Stimulated activated CD4-positive, alpha-beta T cell treated with anti-CD3 and anti-CD28 coated beads, Interleukin-4, amount 100 ng/mL, for 48 hours (primary cell): ENCODE measurements at regions not wholly inside any gene's neighbourhood (a gene's known extent, or its start where the extent isn't known, plus 50 kb on each side); places are given as distances from the start of the nearest gene placed in this dataset.
A peak's percentile ranks its signal among the peaks of the same experiment; 100 is the strongest.
"Not testable (repeated sequence)": the region's sequence is repeated elsewhere in the genome, so short reads cannot be mapped to it uniquely, and the experiment has no call there.

Experiments
- DNase-seq, 2 donors: peaks; one replicate each; pipeline ENCODE4 v3.0.0-alpha.2; 2020; ENCODE audit warnings: low read depth in 2 of 2

DNA sequence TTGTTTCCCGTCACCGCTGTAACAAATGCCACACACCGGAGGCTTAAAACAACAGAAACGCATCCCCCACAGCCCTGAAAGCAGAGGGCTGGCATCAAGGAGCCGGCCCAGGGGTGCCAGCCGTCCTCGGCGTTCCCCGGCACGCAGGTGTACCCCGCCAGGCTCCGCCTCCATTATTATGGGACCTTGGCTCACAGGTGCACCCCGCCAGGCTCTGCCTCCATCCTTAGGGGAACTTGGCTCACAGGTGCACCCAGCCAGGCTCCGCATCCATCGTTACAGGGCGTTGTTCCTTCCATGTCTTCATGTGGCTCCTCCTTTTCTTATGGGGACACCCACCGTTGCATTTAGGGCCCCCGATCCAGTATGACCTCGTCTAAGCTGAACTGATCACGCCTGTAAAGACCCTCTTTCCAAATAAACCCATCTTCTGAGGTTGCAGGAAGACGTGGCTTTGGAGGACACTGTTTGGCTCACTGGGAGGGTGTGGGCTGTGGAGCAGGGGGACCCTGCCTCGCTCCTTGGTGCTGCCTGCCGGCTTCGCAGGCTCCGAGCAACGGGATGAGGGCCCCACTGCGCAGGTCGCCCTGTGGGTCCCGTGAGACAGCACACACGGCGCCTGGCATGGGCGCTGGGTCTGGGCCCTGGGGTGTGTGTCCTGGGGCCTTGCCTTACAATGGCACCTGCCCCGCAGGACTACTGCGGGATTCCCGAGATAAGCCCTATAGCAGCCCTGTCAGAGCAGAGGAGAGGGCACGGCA lies 154.9 kb upstream of the ZNF469 start:
- DNase-seq: not testable (repeated sequence)

DNA sequence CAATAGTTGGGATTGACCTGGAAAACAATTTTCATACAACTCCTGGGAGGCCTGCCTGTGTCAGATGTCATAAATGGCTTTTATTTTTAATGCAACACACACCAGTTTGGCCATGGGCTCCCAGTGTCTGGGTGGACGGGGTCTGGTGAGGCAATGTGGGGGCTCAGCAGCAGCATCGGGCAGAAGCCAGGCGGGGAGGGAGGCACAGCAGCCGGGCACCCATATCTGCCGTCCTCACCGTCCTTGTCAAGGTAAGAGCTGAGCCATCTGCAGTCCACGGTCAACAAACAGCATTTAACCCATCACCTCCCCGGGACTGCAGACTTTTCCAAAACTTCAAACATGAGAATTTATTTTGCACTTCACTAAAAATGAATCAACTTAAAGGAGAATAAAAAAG lies 154.0 kb upstream of the ZNF469 start:
- DNase-seq: not testable (repeated sequence)

DNA sequence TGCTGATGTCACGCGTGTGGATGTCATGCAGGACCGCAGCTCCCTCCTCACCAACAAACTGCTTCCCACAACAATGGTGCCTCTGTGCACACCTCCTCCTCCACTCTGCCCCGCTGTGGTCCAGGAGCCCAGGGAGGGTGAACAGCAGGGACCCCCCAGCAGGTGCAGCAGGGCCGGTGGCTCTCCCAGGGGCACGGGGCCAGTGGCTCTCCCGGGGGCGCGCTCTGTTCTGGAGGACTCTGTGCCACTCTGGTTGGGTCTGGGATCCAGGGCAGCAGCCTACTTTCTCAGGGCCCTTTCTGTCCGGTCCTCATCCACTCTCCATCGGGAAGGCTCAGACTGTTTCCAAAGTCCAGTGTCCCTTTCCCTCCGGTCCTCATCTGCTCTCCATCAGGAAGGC lies 153.0 kb upstream of the ZNF469 start:
- not testable (repeated sequence) for DNase-seq

DNA sequence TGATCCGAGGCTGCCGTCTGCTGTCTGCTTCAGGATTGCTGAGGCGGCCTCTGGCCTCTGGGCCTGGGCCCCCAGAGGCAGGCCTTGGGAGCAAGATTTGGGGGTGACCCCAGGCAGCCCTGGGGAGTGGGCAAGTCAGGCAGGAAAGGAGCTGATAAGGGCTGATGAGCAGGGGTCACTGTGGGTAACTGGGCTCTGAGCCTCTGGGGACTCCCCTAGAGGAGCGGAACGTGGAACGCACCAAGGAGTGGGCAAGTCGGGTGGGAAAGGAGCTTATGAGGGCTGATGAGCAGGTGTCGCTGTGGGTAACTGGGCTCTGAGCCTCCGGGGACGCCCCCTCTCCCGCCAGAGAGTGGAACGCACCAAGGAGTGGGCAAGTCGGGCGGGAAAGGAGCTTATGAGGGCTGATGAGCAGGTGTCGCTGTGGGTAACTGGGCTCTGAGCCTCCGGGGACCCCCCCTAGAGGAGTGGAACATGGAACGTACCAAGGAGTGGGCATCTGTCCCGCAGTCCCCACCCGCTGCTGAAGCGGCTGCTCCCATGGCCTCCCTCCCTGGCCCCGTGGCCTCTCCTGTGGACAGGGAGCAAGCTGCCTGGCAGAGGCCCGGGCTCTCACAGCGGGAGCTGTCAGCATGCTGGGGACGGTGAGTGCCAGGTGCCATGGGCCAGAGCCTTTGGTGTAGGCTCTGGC lies 152.3 kb upstream of the ZNF469 start:
- DNase-seq: not testable (repeated sequence)

DNA sequence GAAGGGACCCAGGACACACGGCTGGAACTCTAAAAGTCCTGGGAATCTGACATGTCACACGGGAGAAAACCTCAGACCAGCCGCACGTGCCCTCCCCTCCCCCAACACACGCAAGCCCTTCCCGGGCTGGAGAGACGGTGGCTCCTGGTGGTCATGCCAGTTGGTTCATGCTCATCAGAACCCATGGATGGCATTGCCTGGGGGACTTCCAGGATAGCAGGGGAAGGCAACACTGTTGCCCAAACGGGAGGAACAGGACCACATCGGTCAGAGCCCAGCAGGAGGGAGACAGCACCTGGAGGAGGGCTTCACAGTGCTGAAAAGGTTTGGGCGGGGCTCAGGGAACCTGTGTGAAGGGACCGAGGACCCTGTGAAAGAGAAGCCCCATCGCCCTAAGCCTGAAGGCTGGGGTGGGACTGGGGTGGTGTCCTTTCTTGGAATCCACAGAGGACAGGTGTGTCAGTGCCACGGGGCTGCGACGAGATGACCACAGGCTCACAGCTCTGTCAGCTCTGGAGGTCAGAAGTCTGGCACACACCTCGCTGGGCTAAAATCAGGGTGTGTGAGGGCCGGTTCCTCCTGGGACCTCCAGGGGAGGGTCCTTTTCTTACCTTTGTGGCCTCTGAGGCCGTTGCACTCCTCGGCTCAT lies 151.7 kb upstream of the ZNF469 start:
- not testable (repeated sequence) for DNase-seq

DNA sequence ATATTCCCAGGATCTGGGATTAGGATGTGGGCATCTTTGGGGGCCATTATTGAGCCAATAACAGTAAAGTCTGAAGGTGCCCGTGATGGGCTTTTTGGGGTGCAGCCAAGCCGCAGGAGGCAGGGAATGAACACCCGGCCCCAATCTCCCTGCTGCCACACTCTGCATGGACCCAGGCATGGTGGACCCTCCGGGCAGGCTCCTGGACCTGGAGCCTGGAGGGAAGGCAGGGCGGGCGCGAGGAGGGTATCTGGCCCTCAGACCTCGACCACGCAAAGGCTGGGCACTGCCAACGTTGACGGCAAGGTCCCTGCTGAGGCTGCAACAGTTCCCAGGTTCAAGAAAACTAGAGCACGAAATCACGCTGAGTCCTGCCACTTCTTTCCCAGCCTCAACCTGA lies 150.9 kb upstream of the ZNF469 start:
- DNase-seq: not testable (repeated sequence)

DNA sequence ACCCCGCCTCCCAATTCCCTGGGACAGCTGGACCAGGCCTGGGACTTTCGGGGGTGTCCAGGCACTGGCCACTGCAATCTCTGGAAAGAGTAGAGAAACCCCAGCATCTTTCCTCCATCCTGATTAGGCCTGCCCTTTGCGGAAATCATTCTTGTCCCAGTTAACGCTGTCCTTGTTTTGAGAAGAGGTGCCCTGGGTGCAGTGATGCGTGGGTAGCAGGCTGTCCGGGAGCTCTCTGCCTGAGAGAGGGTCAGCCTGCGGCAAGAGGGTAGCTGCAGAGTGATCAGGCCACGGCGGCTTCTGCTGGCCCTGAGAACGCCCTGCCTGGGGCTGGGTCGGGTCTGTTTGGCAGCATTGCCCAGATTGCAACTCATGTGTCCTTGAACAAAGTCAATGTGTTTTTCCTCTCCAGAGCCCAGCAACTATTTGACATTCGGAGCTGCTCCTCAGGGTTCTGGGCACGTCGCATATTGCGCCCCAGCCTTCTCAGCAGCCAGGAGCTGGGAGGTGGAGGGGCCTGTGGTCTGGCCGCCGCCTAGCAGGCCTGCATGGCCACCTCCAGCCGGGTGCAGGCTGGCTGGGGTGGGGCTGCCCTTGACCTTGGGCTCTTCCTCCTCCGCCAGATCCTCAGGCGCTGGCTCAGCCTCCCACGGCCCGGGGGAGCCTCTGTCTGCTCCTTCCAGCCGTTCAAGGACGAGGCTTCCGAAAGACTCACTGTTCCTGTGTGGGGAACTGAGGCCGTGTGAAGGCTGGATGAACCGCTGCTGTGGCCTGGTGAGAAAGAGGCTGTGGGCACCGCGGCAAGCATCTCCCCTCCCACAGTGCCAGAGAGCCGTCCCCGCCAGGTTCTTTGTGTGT lies 150.1 kb upstream of the ZNF469 start:
- not testable (repeated sequence) for DNase-seq

DNA sequence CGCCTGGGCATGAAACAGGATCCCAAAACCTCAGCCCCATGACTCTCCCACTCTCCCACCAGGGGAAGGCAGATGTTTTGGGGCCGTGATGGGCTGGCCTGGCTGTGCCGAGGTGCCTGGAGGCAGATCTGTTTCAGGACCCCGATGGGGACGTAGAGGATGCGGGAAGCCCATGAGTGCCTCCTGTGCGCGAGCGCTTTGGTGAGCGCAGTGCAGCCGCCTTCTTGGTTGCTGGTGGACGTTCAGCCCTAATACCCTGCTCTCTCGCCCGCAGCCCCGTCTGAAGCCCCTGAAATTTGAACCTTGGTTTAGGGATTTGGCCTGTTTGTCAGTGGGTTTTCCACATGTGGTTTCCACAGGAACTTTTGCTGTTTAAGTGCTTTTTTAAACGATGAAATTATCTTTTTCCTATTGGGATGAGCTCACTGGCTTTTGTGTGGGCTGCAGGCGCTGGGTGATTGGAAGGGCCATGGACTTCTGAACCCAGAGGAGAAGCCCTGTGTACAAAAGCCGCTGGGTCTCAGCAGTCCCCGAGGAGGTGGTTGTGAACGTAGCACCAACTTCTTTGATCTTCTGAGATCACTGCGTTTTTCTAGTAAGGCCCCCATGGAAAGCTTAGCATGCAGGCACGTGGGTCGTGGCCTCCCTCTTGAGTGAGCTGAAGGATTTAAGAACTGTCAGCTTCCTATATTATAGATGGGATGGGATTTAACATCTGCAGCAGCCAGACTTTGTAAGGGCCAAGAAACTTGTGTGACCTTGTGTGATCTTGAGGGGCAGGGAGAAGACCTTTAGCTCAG lies 148.9 kb upstream of the ZNF469 start:
- not testable (repeated sequence) for DNase-seq

DNA sequence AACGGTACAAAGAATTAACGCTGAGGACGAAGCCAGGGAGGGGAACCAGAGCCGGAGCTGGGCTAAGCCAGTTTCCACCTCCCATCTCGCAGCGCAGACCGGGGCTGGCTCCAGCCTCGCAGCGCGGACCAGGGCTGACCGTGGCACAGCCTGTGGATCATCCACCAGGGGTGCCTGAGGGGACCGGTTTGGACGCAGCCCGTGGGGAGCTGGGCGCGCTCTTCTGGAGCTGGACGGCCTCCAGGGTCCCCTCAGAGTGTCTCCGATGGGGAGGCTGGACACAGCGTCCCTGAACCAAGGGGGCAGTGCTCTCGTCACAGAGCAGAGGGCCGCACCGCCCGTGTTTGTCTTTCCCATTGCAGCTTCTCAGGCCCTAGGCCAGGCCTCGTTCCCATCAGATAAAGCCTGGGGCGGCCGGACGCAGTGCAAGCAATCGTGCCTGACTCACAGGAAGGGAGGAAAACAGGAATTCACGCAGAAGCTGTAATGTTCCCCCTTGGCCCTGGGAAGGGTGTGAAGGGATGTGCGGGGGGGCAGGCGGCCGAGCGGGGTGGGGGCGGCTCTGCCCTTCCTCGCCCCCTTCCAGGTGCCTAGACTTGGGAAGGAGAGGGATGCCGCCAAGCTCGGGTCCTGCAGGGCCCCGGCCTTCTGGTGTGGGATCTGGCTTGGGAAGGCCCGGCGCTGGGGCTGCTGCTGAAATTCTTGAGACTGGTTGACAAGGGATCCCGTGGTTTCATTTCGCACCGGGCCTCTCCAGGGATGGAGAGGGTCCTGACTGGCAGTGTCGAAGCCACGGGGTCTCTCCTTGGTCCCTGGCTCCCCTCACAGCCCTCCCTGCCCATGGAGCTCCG lies 148.1 kb upstream of the ZNF469 start:
- not testable (repeated sequence) for DNase-seq

DNA sequence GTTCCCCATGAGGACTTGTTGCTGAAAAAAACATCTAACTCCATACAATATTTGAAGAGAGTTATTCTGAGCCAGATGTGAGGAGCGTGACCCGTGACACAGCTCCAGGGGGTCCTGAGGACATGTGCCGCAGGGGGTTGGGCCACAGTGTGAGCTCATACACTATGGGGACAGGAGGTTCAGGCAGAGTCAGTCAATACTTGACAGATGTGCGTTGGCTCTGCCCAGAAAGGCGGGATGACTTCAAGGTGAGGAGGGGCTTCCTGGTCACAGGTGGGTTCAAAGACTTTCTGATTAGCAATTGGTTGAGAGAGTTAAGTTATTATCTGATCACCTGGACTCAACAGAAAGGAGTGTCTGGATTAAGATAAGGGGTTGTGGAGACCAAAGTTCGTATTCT lies 147.1 kb upstream of the ZNF469 start:
- DNase-seq: not testable (repeated sequence)

DNA sequence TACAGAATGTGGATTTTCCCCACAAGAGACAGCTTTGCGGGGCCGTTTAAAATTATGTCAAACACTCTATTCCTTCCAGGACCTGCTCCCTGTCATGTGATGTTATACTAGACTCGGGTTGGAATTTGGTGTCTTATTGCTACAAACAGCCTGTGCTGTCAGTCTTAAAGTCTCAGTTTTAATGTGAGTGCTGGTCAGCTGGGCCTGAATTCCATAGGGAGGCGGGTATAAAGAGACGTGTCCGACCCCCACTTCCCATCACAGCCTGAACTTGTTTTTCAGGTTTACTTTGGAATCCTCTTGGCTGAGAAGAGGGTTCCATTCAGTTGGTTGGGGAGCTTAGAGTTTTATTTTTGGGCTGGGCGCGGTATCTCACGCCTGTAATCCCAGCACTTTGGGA lies 146.5 kb upstream of the ZNF469 start:
- DNase-seq: not testable (repeated sequence)

DNA sequence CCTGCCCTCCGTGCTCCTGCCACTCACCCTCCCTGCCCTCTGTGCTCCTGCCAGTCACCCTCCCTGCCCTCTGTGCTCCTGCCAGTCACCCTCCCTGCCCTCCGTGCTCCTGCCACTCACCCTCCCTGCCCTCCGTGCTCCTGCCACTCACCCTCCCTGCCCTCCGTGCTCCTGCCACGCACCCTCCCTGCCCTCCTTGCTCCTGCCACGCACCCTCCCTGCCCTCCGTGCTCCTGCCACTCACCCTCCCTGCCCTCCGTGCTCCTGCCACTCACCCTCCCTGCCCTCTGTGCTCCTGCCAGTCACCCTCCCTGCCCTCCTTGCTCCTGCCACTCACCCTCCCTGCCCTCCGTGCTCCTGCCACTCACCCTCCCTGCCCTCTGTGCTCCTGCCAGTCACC lies 145.4 kb upstream of the ZNF469 start:
- DNase-seq: not testable (repeated sequence)

DNA sequence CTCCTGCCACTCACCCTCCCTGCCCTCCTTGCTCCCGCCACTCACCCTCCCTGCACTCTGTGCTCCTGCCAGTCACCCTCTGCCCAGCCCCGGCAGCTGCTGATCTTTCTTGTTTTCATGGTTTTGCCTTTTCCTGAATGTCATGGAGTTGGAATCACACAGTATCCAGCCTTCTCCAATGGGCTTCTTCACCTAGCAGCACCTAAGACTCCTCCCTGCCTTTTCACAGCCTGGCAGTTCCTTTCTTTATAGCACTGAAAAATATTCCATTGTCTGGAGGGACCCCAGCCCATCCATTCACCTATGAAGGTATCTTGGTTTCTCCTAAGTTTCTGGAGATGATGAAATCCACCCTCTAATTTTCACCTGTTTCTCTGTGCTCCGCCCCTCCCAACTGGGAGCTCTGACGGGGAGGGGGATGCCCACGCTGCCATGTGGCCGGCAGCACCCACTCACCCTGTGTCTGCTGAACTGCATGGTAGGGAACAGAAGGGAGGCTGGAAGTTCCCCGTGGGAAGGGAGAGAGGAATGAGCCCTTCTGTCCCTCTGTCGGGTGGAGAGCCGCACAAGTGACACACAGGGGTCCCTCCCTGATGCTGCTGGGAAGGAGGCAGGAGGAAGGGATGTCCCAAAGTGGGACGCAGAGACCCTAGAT lies 144.9 kb upstream of the ZNF469 start:
- DNase-seq: not testable (repeated sequence)

DNA sequence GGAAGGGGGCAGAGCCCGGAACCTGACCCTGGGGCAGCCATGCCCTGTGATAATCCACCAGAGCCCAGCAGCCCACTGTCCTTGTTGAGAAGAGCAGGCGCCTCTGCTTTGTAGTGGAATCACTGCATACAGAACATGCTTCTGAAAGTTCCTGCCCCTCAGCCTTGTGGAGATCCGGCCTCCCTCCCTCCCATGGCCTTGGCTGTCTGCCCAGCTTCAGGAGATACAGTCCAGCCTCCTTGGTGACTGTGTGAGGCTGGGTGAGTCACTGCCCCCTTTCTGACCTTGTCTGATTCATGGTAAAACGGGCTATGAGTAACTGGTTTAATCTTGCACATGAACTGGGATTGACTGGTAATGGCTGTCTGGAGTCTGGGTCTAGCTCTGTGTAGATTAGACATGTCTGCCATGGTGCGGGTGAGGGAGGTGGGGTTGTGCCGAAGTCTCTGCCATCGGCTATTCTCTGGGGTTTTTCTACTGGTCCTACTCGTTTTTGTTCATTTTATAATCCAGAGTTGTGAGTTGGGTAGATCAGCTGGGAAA lies 144.0 kb upstream of the ZNF469 start:
- DNase-seq: peak; percentile 18 to 41

DNA sequence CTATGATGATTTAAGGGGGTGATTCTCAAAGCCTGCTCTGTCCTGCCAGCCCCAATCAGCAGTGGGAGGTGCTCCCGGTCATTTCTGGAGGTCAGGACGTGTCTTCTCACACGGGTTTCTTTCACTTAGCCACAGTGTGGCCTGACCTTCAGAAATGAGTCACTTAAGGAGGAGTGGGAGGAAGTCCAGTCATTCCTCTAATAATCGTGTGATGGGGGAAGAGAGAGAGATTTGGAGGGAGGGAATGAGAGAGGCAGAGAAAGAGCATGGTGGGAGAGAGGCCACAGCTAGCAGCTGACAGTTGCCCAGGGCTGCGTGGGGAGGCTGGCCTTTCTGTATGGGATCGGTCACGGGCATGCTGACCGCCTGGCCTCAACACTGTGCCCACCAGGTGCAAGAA lies 142.6 kb upstream of the ZNF469 start:
- not testable (repeated sequence) for DNase-seq

DNA sequence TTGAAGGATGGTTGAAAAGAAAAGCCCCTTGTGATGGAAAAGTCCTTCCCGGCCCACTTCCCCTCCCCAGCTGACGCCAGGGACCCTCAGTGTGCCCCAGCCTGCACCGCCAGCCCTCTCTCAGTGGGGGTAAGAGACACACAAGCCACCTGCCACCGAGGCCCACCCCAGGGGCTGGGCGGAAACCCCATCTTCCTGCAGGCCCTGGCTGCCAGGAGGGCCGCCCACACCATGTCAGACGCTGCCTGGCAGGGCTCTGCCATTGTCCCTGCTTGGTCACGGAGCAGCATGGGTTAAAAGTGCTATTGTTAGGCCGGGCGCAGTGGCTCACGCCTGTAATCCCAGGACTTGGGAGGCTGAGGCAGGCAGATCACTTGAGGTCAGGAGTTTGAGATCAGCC lies 142.0 kb upstream of the ZNF469 start:
- not testable (repeated sequence) for DNase-seq

DNA sequence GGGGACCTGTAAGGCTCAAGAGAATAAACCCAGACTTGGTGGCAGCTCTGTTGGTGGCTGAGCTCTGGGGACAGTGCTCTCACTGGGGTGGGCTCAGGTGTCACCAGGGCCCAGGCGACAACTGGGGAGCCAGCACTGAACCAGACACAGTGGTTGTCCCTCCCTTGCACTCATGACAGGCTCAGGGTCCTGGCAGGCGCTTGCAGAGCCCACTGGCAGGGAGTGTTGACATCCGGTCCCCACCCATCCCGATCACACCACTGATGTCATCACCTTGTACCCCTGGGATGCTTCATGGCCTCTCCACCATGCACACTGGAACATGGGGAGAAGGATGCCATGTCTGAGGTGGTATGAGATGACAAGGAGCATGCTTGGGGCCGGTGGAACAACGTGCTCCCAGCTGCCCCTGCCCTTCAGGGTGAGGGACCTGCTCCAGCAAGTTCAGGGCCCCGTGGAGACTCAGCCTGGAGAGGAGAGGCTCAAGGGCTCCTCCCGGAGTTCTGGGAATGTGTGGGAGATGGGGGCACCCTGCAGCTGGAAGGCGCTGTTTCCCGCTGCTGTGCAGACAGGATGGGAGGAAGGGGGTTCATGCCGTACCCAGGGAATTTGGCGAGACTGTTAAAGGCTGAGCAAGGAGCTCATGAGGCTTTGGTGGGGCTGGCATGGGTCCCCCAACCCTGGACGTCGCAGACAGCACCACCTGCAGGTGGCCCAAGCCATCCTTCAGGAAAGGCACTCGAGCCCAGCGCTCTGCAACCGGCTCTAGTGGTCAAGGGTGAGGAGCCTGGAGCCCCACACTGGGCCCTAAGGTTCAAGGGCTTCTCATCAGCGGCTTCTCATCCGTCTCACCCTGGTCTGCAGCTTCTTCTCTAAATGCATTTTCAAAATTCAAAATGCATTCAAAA lies 141.1 kb upstream of the ZNF469 start:
- not testable (repeated sequence) for DNase-seq
